Hepatocyte (in vitro differentiated cells): ENCODE measurements at regions not wholly inside any gene's neighbourhood (a gene's known extent, or its start where the extent isn't known, plus 50 kb on each side); places are given as distances from the start of the nearest gene placed in this dataset.
"Not testable (repeated sequence)": the region's sequence is repeated elsewhere in the genome, so short reads cannot be mapped to it uniquely, and the experiment has no call there.

Experiments
- DNase-seq: peaks from one replicate; pipeline ENCODE4 v3.0.0-alpha.2; 2016; ENCODE audit warnings: low spot score
- H2AFZ ChIP-seq: fragments of 200-600 bp; sonication (generic); 2 replicates; pipeline ENCODE4 v1.6.0; 2016; ENCODE audit warnings: antibody characterized with exemption, mild to moderate bottlenecking
- H3K27ac ChIP-seq: fragments of 200-600 bp; sonication (generic); 2 replicates; pipeline ENCODE4 v1.5.1; 2016; ENCODE audit warnings: mild to moderate bottlenecking
- H3K27me3 ChIP-seq: fragments of 200-600 bp; sonication (generic); 2 replicates; pipeline ENCODE4 v1.6.1; 2016
- H3K36me3 ChIP-seq: fragments of 200-600 bp; sonication (generic); replicated peaks from 2 replicates; pipeline ENCODE4 v1.5.1; 2016; ENCODE audit warnings: low read depth; ENCODE audit not compliant: insufficient read depth
- H3K4me1 ChIP-seq: fragments of 200-600 bp; sonication (generic); 2 replicates; pipeline ENCODE4 v1.5.1; 2016; ENCODE audit warnings: mild to moderate bottlenecking, moderate library complexity; ENCODE audit not compliant: insufficient read depth
- H3K4me2 ChIP-seq: fragments of 200-600 bp; sonication (generic); 2 replicates; pipeline ENCODE4 v1.6.0; 2016
- H3K4me3 ChIP-seq: fragments of 200-600 bp; sonication (generic); 2 replicates; pipeline ENCODE4 v1.5.1; 2016; ENCODE audit warnings: mild to moderate bottlenecking
- H3K79me2 ChIP-seq: fragments of 200-600 bp; sonication (generic); 2 replicates; pipeline ENCODE4 v1.6.0; 2017; ENCODE audit warnings: mild to moderate bottlenecking
- H3K9me2 ChIP-seq: fragments of 200-600 bp; sonication (generic); replicated peaks from 2 replicates; pipeline ENCODE4 v1.6.0; 2017; ENCODE audit warnings: mild to moderate bottlenecking; ENCODE audit not compliant: insufficient read depth
- H3K9me3 ChIP-seq: fragments of 200-600 bp; sonication (generic); 2 replicates; pipeline ENCODE4 v1.5.1; 2016; ENCODE audit warnings: low read depth, mild to moderate bottlenecking
- H4K20me1 ChIP-seq: fragments of 200-600 bp; sonication (generic); 2 replicates; pipeline ENCODE4 v1.6.0; 2016; ENCODE audit warnings: mild to moderate bottlenecking; ENCODE audit not compliant: insufficient read depth, poor library complexity, severe bottlenecking
- CTCF ChIP-seq: fragments of 200-600 bp; sonication (generic); IDR thresholded peaks from 2 replicates; pipeline ENCODE4 v1.5.1; 2016; ENCODE audit warnings: antibody characterized with exemption, mild to moderate bottlenecking; ENCODE audit not compliant: poor library complexity
- EZH2 ChIP-seq: fragments of 200-600 bp; sonication (generic); IDR thresholded peaks from 2 replicates; pipeline ENCODE4 v1.6.1; 2016; ENCODE audit warnings: antibody characterized with exemption, mild to moderate bottlenecking, borderline replicate concordance
- EZH2phosphoT487 ChIP-seq: fragments of 200-600 bp; sonication (generic); IDR thresholded peaks from one replicate; pipeline ENCODE4 v1.6.1; 2018; ENCODE audit warnings: antibody characterized with exemption, mild to moderate bottlenecking, low read depth, moderate library complexity; ENCODE audit not compliant: unreplicated experiment, severe bottlenecking
- WGBS: methylation state at CpG from one replicate; pipeline ENCODE4 v1.1.6; 2016; ENCODE audit warnings: low lambda C conversion rate; ENCODE audit errors: missing lambda C conversion rate; 5-methylcytosine and 5-hydroxymethylcytosine counted together

- Histone ChIP-seq H3K4me1 (no peaks in the 10 kb centered on the region), H3K36me3 (no peaks in the 10 kb centered on the region), H3K9me2 (no peaks in the 10 kb centered on the region), H3K4me3 (no peak overlapping the region), H2AFZ (no peak overlapping the region), H3K27me3 (no peaks in the 10 kb centered on the region), H3K9me3 (no peaks in the 10 kb centered on the region), H3K4me2 (no peak overlapping the region), H4K20me1 (no peaks in the 10 kb centered on the region), H3K27ac (no peak overlapping the region), H3K79me2 (no peaks in the 10 kb centered on the region)
- TF ChIP-seq CTCF (no peak), EZH2 (no peak), EZH2phosphoT487 (no peak)
- no peak for DNase-seq
- 32% methylated on average over 3 of the region's 3 CpGs for WGBS
These were observed 128.1 kb upstream of the KCNJ18 start for GRCh38 chr17:21564262-21564661.

GRCh38 chr17:21564757-21565156 is 127.6 kb upstream of the KCNJ18 start:
- H2AFZ ChIP-seq, H3K4me3 ChIP-seq, H3K9me2 ChIP-seq, H3K36me3 ChIP-seq, H3K27me3 ChIP-seq, DNase-seq, H3K4me1 ChIP-seq, H3K9me3 ChIP-seq, H3K27ac ChIP-seq, H3K4me2 ChIP-seq, H4K20me1 ChIP-seq, H3K79me2 ChIP-seq: not testable (repeated sequence)
- WGBS = 90% methylated on average over 6 of the region's 6 CpGs

DNA sequence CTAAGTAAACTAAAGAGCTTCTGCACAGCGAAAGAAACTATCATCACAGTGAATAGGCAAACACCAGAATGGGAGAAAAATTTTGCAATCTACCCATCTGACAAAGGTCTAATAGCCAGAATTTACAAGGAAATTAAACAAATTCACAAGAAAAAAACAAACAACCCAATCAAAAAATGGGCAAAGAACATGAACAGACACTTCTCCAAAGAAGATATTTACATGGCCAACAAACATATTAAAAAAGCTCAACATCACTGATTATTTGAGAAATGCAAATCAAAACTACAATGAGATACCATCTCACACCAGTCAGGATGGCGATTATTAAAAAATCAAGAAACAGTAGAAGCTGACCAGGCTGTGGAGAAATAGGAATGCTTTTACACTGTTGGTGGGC is 121.9 kb upstream of the KCNJ18 start:
- not testable (repeated sequence) for H3K27ac ChIP-seq, H2AFZ ChIP-seq, H3K27me3 ChIP-seq, DNase-seq, H3K9me2 ChIP-seq, H3K36me3 ChIP-seq, H3K4me2 ChIP-seq, H3K4me1 ChIP-seq, H3K9me3 ChIP-seq, H3K4me3 ChIP-seq, H3K79me2 ChIP-seq, H4K20me1 ChIP-seq
- 32% methylated on average over 2 of the region's 2 CpGs for WGBS

- 14% methylated on average over 1 of the region's 1 CpG for WGBS
- H3K4me3 ChIP-seq, DNase-seq, H3K79me2 ChIP-seq, H3K9me2 ChIP-seq, H3K9me3 ChIP-seq, H3K4me1 ChIP-seq, H3K27ac ChIP-seq, H4K20me1 ChIP-seq, H3K27me3 ChIP-seq, H3K36me3 ChIP-seq, H2AFZ ChIP-seq, H3K4me2 ChIP-seq: not testable (repeated sequence)
These were observed 120.2 kb upstream of the KCNJ18 start for GRCh38 chr17:21572148-21572547.

DNA sequence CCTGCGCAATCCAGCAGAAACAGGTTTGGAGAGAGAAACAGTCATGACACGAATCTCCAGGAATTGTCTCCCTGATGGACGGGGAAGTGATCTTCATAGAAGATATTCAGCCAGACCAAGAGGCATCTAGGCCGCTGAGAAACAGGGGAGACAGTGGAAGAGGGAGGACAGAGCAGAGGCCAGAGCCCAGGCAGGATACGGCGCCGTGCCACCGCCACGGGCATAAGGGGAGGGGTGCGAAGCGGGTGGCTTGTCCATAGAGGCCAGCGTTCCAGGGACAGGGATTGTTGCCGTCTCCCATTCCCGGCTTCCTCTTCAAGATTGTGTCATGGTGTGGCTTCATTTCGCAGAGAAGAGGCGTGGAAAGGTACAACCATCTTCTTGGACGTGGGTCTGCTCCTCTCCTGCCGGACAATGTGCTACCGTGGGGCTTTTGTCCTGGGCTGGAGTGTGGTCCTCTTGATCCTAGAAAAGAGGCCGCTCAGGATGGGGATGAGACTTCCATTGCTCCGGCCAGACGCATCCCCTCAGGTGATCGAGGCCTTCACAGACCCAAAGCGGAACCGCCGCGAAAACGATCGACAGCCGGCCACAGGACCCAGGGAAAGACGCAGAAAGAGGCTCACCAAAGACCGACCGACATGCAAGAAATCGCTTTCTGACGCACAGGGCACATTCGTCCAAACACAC is 118.9 kb upstream of the KCNJ18 start:
- not testable (repeated sequence) for H2AFZ ChIP-seq

More for the DNA sequence above, 118.9 kb upstream of the KCNJ18 start:
- H3K4me1 ChIP-seq, H4K20me1 ChIP-seq, H3K36me3 ChIP-seq, H3K27ac ChIP-seq, H3K9me3 ChIP-seq, H3K27me3 ChIP-seq, H3K4me3 ChIP-seq, H3K9me2 ChIP-seq, DNase-seq, H3K79me2 ChIP-seq, H3K4me2 ChIP-seq: not testable (repeated sequence)
- 86% methylated on average over 36 of the region's 36 CpGs for WGBS
